D721Med (cell line): ENCODE measurements at regions not wholly inside any gene's neighbourhood (a gene's known extent, or its start where the extent isn't known, plus 50 kb on each side); places are given as distances from the start of the nearest gene placed in this dataset.

Experiments used
- DNase-seq: peaks from one replicate; pipeline ENCODE4 v3.0.0; 2011; ENCODE audit warnings: low spot score; ENCODE audit not compliant: insufficient read length
- FAIRE-seq: peaks from 2 replicates; lab custom pipeline; 2011; peaks lifted over from hg19 to GRCh38; lab: Jason Lieb, UNC
- CTCF ChIP-seq: IDR thresholded peaks from 2 replicates; pipeline ENCODE4 v1.5.1; 2012; ENCODE audit warnings: mild to moderate bottlenecking, control low read depth; ENCODE audit not compliant: insufficient read depth; ENCODE audit errors: missing control alignments

GRCh38 chr17:71383091-71383490, 737.7 kb upstream of the SOX9 start:
- FAIRE-seq (no peak), DNase-seq (no peak)
- TF ChIP-seq CTCF = no peak

GRCh38 chr17:71387456-71387855, 733.4 kb upstream of the SOX9 start:
- no peak for TF ChIP-seq CTCF
- FAIRE-seq (no peak), DNase-seq (no peak)

- TF ChIP-seq CTCF = no peak
- FAIRE-seq (no peak), DNase-seq (no peak)
These were observed 727.9 kb upstream of the SOX9 start for GRCh38 chr17:71392715-71393567.

GRCh38 chr17:71395901-71396300, 724.9 kb upstream of the SOX9 start:
- no peak for TF ChIP-seq CTCF
- no peak for DNase-seq
- FAIRE-seq = no peak

- no peak for TF ChIP-seq CTCF
- FAIRE-seq = no peak
These were observed 724.1 kb upstream of the SOX9 start for GRCh38 chr17:71396711-71397110.

GRCh38 chr17:71398025-71398424, 722.8 kb upstream of the SOX9 start:
- no peak for DNase-seq
- no peak for TF ChIP-seq CTCF
- FAIRE-seq = no peak

More at GRCh38 chr17:71396711-71397110, 724.1 kb upstream of the SOX9 start:
- DNase-seq = no peak

GRCh38 chr17:71398800-71399219, 722.0 kb upstream of the SOX9 start:
- no peak for TF ChIP-seq CTCF
- DNase-seq = no peak
- FAIRE-seq = no peak
